ENCODE measurements at regions not wholly inside any gene's neighbourhood (a gene's known extent, or its start where the extent isn't known, plus 50 kb on each side); places are given as distances from the start of the nearest gene placed in this dataset.

DNA sequence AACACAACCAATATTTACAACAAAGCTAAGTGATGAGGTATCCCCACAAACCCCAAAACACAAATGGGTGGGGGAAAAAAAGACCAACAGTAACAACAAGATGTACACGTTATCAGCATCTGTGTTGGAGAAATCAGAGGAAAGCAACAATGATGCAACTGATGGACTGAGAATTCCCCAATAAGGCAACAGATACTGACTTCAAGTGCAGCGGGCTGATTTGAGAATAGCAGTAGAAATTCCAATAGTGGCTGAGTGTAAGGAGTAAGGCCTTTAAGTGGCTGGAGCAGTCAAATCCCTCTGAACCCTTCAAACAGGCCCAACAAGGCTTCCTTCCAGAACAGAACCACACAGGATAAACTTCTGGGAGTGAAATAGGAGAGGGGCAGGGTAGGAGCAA is 97.6 kb downstream of the TM2D1 start:
- TF ChIP-seq, protein P1, sequence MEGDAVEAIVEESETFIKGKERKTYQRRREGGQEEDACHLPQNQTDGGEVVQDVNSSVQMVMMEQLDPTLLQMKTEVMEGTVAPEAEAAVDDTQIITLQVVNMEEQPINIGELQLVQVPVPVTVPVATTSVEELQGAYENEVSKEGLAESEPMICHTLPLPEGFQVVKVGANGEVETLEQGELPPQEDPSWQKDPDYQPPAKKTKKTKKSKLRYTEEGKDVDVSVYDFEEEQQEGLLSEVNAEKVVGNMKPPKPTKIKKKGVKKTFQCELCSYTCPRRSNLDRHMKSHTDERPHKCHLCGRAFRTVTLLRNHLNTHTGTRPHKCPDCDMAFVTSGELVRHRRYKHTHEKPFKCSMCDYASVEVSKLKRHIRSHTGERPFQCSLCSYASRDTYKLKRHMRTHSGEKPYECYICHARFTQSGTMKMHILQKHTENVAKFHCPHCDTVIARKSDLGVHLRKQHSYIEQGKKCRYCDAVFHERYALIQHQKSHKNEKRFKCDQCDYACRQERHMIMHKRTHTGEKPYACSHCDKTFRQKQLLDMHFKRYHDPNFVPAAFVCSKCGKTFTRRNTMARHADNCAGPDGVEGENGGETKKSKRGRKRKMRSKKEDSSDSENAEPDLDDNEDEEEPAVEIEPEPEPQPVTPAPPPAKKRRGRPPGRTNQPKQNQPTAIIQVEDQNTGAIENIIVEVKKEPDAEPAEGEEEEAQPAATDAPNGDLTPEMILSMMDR (IDR thresholded peaks at IDR 0.05; ENCODE audit: low read length): no peak
- no peak for TF ChIP-seq EZH2 (IDR thresholded peaks at IDR 0.05; ENCODE audit: borderline replicate concordance, low read length)
- H3K27me3 ChIP-seq (ENCODE audit: insufficient read depth, low read length): no peaks in the 10 kb centered on the region
- no peaks in the 10 kb centered on the region for H4K20me1 ChIP-seq (ENCODE audit: insufficient read depth, low read length)
- H3K4me3 ChIP-seq (ENCODE audit: low read depth, low read length, poor library complexity, severe bottlenecking): no peak overlapping the region
- no peaks in the 10 kb centered on the region for H3K79me2 ChIP-seq (ENCODE audit: insufficient read depth, low read length)
- H3K36me3 ChIP-seq (ENCODE audit: insufficient read depth, low read length): no peaks in the 10 kb centered on the region
- H3K27ac ChIP-seq (ENCODE audit: low read depth, low read length, poor library complexity, severe bottlenecking): no peak overlapping the region
- H3K4me1 ChIP-seq (ENCODE audit: insufficient read depth, low read length, severe bottlenecking): no peaks in the 10 kb centered on the region
- no peak overlapping the region for H3K4me2 ChIP-seq (ENCODE audit: low read length)
- no peaks in the 10 kb centered on the region for H3F3A ChIP-seq (ENCODE audit: insufficient read depth, low read length)
- no peaks in the 10 kb centered on the region for H3K9me2 ChIP-seq (ENCODE audit: low read depth, low read length)
- H3K9ac ChIP-seq (ENCODE audit: low read length): no peak overlapping the region
- H2AFZ ChIP-seq (ENCODE audit: low read length): no peak overlapping the region
- H3K9me3 ChIP-seq (ENCODE audit: low read length): no peaks in the 10 kb centered on the region

DNA sequence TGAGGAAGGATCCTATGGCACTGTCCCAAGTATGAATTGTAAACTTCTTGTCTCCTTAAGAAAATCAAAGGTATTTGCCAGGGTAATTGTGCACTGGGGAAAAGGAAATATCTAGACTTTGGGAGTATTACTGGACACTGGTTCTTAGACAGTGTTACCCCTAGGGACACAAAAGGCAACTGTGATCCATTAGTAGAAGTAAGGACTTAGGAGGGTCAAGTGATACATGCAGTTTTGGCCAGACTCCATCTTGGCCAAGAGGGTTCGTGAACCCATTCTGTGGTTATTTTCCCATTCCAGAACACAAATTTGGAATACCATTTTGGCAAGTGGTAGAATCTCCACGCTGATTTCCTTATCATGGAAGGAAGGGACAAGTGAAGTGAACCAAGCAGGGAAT is 98.1 kb downstream of the TM2D1 start:
- Histone ChIP-seq H3K9me2 (ENCODE audit: low read depth, low read length) (no peaks in the 10 kb centered on the region), H3K9ac (ENCODE audit: low read length) (no peak overlapping the region), H3K4me3 (ENCODE audit: low read depth, low read length, poor library complexity, severe bottlenecking) (no peak overlapping the region), H3K36me3 (ENCODE audit: insufficient read depth, low read length) (no peaks in the 10 kb centered on the region), H3K79me2 (ENCODE audit: insufficient read depth, low read length) (no peaks in the 10 kb centered on the region), H4K20me1 (ENCODE audit: insufficient read depth, low read length) (no peaks in the 10 kb centered on the region), H3K9me3 (ENCODE audit: low read length) (no peaks in the 10 kb centered on the region), H3K4me1 (ENCODE audit: insufficient read depth, low read length, severe bottlenecking) (no peaks in the 10 kb centered on the region), H3K27ac (ENCODE audit: low read depth, low read length, poor library complexity, severe bottlenecking) (no peak overlapping the region), H2AFZ (ENCODE audit: low read length) (no peak overlapping the region), H3K4me2 (ENCODE audit: low read length) (no peak overlapping the region), H3F3A (ENCODE audit: insufficient read depth, low read length) (no peaks in the 10 kb centered on the region), H3K27me3 (ENCODE audit: insufficient read depth, low read length) (no peaks in the 10 kb centered on the region)
- TF ChIP-seq EZH2 (IDR thresholded peaks at IDR 0.05; ENCODE audit: borderline replicate concordance, low read length): no peak
- TF ChIP-seq, protein P1 (IDR thresholded peaks at IDR 0.05; ENCODE audit: low read length): no peak

DNA sequence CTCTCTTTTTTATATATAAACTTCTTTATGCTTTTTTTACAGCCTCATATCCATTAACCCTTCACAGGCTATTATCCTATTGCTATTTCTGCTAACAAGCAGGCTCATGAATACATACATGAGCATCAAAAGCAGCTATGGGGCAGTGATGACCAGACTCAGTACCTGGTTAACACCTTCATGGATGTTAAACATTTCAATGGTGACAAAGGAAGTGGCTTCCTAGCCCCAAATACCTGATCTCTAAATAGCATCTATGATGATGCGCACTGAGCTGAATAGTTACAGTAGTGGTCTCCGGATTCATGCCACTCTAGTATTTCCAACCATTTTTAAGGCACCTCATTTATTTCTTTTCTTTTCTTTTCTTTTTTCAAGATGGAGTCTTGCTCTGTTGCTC is 101.1 kb downstream of the TM2D1 start:
- Histone ChIP-seq H3F3A (ENCODE audit: insufficient read depth, low read length) (no peaks in the 10 kb centered on the region), H3K4me2 (ENCODE audit: low read length) (no peak overlapping the region), H2AFZ (ENCODE audit: low read length) (no peak overlapping the region), H3K4me3 (ENCODE audit: low read depth, low read length, poor library complexity, severe bottlenecking) (no peak overlapping the region), H3K9me2 (ENCODE audit: low read depth, low read length) (no peaks in the 10 kb centered on the region), H3K27me3 (ENCODE audit: insufficient read depth, low read length) (0 out of 2 replicates have a peak, but pooled peaks cover 3% of the 10 kb centered on the region), H3K4me1 (ENCODE audit: insufficient read depth, low read length, severe bottlenecking) (no peaks in the 10 kb centered on the region), H3K36me3 (ENCODE audit: insufficient read depth, low read length) (no peaks in the 10 kb centered on the region), H3K27ac (ENCODE audit: low read depth, low read length, poor library complexity, severe bottlenecking) (no peak overlapping the region), H3K9ac (ENCODE audit: low read length) (no peak overlapping the region), H3K9me3 (ENCODE audit: low read length) (no peaks in the 10 kb centered on the region), H4K20me1 (ENCODE audit: insufficient read depth, low read length) (no peaks in the 10 kb centered on the region), H3K79me2 (ENCODE audit: insufficient read depth, low read length) (no peaks in the 10 kb centered on the region)
- no peak for TF ChIP-seq EZH2 (IDR thresholded peaks at IDR 0.05; ENCODE audit: borderline replicate concordance, low read length)
- TF ChIP-seq, protein P1 (IDR thresholded peaks at IDR 0.05; ENCODE audit: low read length): no peak

Data from OCI-LY1 (cell line).